ENCODE measurements at regions not wholly inside any gene's neighbourhood (a gene's known extent, or its start where the extent isn't known, plus 50 kb on each side); places are given as distances from the start of the nearest gene placed in this dataset.

DNA sequence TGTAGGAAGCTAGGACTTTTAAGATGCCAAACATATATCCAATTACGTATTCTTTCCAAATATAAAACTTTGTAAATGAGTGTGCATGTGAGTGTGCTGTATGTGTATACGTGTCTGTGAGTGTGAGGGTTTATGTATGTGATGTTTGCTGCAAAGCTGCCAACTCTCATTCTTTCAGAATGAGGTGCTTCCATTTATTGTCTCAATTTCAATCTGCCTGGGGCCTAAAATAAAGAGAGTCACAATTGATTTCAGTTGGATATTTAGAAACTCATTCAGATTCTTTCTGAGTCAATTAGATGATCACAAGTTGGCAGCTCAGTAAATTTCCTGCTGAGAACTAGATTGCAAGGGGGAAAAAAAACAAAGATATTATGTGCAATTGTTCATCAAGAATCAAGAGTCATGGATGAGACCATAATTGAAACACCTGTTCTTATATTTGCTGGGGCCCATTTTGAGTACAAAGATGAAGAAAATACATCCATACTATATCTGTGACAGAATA lies 621.2 kb upstream of the ACVR2A start:
- H3K27me3 ChIP-seq (ENCODE audit: control insufficient read depth, insufficient read depth, low read length) = no peaks in the 10 kb centered on the region
- TF ChIP-seq, protein P1, sequence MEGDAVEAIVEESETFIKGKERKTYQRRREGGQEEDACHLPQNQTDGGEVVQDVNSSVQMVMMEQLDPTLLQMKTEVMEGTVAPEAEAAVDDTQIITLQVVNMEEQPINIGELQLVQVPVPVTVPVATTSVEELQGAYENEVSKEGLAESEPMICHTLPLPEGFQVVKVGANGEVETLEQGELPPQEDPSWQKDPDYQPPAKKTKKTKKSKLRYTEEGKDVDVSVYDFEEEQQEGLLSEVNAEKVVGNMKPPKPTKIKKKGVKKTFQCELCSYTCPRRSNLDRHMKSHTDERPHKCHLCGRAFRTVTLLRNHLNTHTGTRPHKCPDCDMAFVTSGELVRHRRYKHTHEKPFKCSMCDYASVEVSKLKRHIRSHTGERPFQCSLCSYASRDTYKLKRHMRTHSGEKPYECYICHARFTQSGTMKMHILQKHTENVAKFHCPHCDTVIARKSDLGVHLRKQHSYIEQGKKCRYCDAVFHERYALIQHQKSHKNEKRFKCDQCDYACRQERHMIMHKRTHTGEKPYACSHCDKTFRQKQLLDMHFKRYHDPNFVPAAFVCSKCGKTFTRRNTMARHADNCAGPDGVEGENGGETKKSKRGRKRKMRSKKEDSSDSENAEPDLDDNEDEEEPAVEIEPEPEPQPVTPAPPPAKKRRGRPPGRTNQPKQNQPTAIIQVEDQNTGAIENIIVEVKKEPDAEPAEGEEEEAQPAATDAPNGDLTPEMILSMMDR (IDR thresholded peaks at IDR 0.05; ENCODE audit: borderline replicate concordance, extremely low read depth, insufficient read depth) = no peak
- intact Hi-C loops (cut with DNase I) = no loop called here
- no peak overlapping the region for H3K4me3 ChIP-seq (ENCODE audit: low read length in 3 of 3)
- no peaks in the 10 kb centered on the region for H3K36me3 ChIP-seq (ENCODE audit: control insufficient read depth in 2 of 3, insufficient read depth in 3 of 3, low read length in 3 of 3)
- no peaks in the 10 kb centered on the region for H3K9me3 ChIP-seq (ENCODE audit: control insufficient read depth in 2 of 3, insufficient read depth in 1 of 3, low read length in 3 of 3)
- H3K27ac ChIP-seq (ENCODE audit: low read depth in 2 of 2, low read length in 2 of 2) = no peak overlapping the region
- H3K4me1 ChIP-seq (ENCODE audit: control insufficient read depth in 2 of 3, insufficient read depth in 2 of 3, low read depth in 1 of 3, low read length in 3 of 3) = no peaks in the 10 kb centered on the region
- no peak overlapping the region for H3K9ac ChIP-seq (ENCODE audit: low read length in 3 of 3)
- no peak for DNase-seq
- no peak for FAIRE-seq

DNA sequence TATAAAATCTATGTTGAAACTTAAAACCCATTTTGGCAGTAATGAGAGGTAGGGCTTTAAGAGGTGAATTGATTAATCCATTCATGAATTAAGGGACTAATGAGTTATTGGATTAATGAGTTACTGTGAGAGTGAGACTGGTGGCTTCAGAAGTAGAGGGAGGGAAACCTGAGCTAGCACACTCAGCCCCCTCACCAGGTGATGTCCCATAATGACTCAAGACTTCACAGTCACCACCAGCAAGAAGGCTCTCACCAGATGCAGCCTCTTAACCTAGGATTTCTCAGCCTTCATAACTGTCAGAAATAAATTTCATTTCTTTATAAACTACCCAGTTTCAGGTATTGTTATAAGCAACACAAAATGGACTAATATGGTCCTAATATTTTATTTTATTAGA lies 621.7 kb upstream of the ACVR2A start:
- no peaks in the 10 kb centered on the region for H3K4me1 ChIP-seq (ENCODE audit: control insufficient read depth in 2 of 3, insufficient read depth in 2 of 3, low read depth in 1 of 3, low read length in 3 of 3)
- H3K9me3 ChIP-seq (ENCODE audit: control insufficient read depth in 2 of 3, insufficient read depth in 1 of 3, low read length in 3 of 3) = no peaks in the 10 kb centered on the region
- FAIRE-seq (no peak), DNase-seq (no peak)
- TF ChIP-seq, protein P1 (IDR thresholded peaks at IDR 0.05; ENCODE audit: borderline replicate concordance, extremely low read depth, insufficient read depth) = no peak
- H3K27ac ChIP-seq (ENCODE audit: low read depth in 2 of 2, low read length in 2 of 2) = no peak overlapping the region
- intact Hi-C loops (cut with DNase I) = no loop called here
- no peaks in the 10 kb centered on the region for H3K36me3 ChIP-seq (ENCODE audit: control insufficient read depth in 2 of 3, insufficient read depth in 3 of 3, low read length in 3 of 3)
- H3K27me3 ChIP-seq (ENCODE audit: control insufficient read depth, insufficient read depth, low read length) = no peaks in the 10 kb centered on the region
- no peak overlapping the region for H3K4me3 ChIP-seq (ENCODE audit: low read length in 3 of 3)
- no peak overlapping the region for H3K9ac ChIP-seq (ENCODE audit: low read length in 3 of 3)

DNA sequence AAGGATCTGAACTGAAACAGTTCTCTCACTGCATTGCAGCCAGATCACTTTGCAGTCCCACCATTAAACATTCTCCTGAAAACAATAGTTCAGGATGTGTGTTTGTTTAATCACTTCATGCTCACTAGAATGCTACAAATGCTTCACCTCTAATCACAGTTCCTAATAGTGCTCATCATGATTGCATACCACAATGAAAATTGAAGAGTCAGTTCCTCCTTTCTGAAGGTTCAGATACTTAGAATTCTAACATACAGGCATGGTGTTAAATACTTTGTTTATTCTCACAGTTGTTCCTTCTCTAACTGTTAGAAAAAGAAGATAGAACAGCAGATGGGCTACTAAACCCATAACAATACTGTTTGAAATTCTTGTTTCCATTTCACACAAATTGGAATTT lies 622.3 kb upstream of the ACVR2A start:
- Histone ChIP-seq H3K27ac (ENCODE audit: low read depth in 2 of 2, low read length in 2 of 2) (no peak overlapping the region), H3K4me1 (ENCODE audit: control insufficient read depth in 2 of 3, insufficient read depth in 2 of 3, low read depth in 1 of 3, low read length in 3 of 3) (no peaks in the 10 kb centered on the region), H3K36me3 (ENCODE audit: control insufficient read depth in 2 of 3, insufficient read depth in 3 of 3, low read length in 3 of 3) (no peaks in the 10 kb centered on the region), H3K4me3 (ENCODE audit: low read length in 3 of 3) (no peak overlapping the region), H3K27me3 (ENCODE audit: control insufficient read depth, insufficient read depth, low read length) (no peaks in the 10 kb centered on the region), H3K9me3 (ENCODE audit: control insufficient read depth in 2 of 3, insufficient read depth in 1 of 3, low read length in 3 of 3) (no peaks in the 10 kb centered on the region), H3K9ac (ENCODE audit: low read length in 3 of 3) (no peak overlapping the region)
- FAIRE-seq (no peak), DNase-seq (no peak)
- TF ChIP-seq, protein P1 (IDR thresholded peaks at IDR 0.05; ENCODE audit: borderline replicate concordance, extremely low read depth, insufficient read depth) = no peak
- intact Hi-C loops (cut with DNase I) = no loop called here

DNA sequence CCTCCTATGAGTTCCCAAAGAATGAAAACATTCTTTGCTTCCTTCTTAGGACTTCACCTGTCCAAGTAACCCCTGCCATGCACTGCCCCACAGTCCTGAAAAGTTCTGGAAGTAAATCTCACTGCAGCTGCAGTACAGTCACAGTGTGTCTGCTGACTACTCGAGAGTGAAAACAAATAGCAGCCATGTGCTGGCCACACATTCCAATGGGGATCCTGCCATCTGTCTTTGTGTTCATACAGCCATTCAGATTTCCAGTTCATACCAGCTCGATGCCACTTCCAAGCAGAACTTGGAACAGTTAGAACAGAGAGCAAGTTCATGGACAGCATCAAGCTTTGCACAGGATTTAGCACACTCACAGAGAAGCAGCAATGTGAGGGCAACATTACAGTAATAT lies 629.9 kb upstream of the ACVR2A start:
- Histone ChIP-seq H3K27ac (ENCODE audit: low read depth in 2 of 2, low read length in 2 of 2) (no peak overlapping the region), H3K4me1 (ENCODE audit: control insufficient read depth in 2 of 3, insufficient read depth in 2 of 3, low read depth in 1 of 3, low read length in 3 of 3) (no peaks in the 10 kb centered on the region), H3K36me3 (ENCODE audit: control insufficient read depth in 2 of 3, insufficient read depth in 3 of 3, low read length in 3 of 3) (no peaks in the 10 kb centered on the region), H3K9ac (ENCODE audit: low read length in 3 of 3) (no peak overlapping the region), H3K9me3 (ENCODE audit: control insufficient read depth in 2 of 3, insufficient read depth in 1 of 3, low read length in 3 of 3) (no peaks in the 10 kb centered on the region), H3K4me3 (ENCODE audit: low read length in 3 of 3) (no peak overlapping the region), H3K27me3 (ENCODE audit: control insufficient read depth, insufficient read depth, low read length) (no peaks in the 10 kb centered on the region)
- FAIRE-seq = no peak
- DNase-seq = peak in 1 of 5 donors; percentile 18
- TF ChIP-seq, protein P1 (IDR thresholded peaks at IDR 0.05; ENCODE audit: borderline replicate concordance, extremely low read depth, insufficient read depth) = no peak
- intact Hi-C loops (cut with DNase I) = no loop called here

Measured in kidney (tissue), 13 donors.